ENCODE measurements at regions not wholly inside any gene's neighbourhood (a gene's known extent, or its start where the extent isn't known, plus 50 kb on each side); places are given as distances from the start of the nearest gene placed in this dataset.

DNA sequence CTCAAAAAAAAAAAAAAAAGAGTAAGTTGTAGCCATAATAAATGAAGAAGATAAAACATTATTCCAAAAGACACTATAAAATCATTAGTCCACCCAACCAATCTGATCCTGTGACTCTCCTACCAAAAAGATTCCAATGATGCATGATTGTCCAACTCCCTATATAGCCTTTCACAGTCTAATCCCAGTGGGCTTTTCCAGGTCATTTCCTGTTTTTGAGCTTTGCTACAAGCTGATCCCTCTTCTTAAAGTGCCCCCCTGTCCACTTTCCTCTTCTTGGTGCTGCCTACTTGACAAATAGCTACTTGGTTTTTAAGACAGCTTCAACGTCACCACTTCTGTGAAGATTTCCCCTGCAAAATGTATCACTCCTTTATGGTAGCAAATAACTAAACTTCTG lies 88.4 kb downstream of the SEMA4F start:
- no peaks in the 10 kb centered on the region for H3K4me1 ChIP-seq
- H3K4me3 ChIP-seq: no peak overlapping the region
- H3K9me3 ChIP-seq: no peaks in the 10 kb centered on the region
- no peak for DNase-seq
- no peaks in the 10 kb centered on the region for H3K27me3 ChIP-seq
- WGBS (ENCODE audit: insufficient coverage, low coverage, low lambda C conversion rate, missing lambda C conversion rate): 82% methylated on average over 1 of the region's 1 CpG
- intact Hi-C loops (cut with DNase I): no loop called here
- H3K36me3 ChIP-seq: no peaks in the 10 kb centered on the region
- ATAC-seq: no peak
- no peak overlapping the region for H3K27ac ChIP-seq
- TF ChIP-seq, protein P1, sequence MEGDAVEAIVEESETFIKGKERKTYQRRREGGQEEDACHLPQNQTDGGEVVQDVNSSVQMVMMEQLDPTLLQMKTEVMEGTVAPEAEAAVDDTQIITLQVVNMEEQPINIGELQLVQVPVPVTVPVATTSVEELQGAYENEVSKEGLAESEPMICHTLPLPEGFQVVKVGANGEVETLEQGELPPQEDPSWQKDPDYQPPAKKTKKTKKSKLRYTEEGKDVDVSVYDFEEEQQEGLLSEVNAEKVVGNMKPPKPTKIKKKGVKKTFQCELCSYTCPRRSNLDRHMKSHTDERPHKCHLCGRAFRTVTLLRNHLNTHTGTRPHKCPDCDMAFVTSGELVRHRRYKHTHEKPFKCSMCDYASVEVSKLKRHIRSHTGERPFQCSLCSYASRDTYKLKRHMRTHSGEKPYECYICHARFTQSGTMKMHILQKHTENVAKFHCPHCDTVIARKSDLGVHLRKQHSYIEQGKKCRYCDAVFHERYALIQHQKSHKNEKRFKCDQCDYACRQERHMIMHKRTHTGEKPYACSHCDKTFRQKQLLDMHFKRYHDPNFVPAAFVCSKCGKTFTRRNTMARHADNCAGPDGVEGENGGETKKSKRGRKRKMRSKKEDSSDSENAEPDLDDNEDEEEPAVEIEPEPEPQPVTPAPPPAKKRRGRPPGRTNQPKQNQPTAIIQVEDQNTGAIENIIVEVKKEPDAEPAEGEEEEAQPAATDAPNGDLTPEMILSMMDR (IDR thresholded peaks at IDR 0.05): no peak
- TF ChIP-seq POLR2A (IDR thresholded peaks at IDR 0.05): no peak

DNA sequence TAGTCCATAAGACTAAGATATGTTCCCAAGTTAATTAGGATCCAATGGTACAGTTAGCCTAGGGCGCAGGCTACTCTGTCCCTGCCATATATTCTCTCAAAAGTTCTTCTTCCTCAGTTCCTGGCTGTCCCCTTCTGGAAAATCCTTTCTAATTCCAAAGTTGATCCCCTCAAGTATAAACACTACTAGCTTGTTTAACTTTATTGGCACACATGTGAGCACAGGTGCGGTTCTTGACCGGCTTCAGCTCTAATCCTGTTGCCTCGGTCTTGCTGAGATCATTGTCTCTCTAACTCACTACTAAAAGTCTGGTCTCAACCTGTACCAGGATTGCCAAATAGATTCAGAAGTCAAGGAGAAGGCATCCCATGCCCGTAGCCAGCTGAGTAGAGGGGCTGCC lies 89.0 kb downstream of the SEMA4F start:
- Histone ChIP-seq H3K9me3 (no peaks in the 10 kb centered on the region), H3K36me3 (no peaks in the 10 kb centered on the region), H3K27ac (no peak overlapping the region), H3K27me3 (no peaks in the 10 kb centered on the region), H3K4me1 (no peaks in the 10 kb centered on the region), H3K4me3 (no peak overlapping the region)
- DNase-seq (no peak), ATAC-seq (no peak)
- intact Hi-C loops (cut with DNase I): no loop called here
- TF ChIP-seq POLR2A (IDR thresholded peaks at IDR 0.05): no peak
- TF ChIP-seq, protein P1 (IDR thresholded peaks at IDR 0.05): no peak
- WGBS (ENCODE audit: insufficient coverage, low coverage, low lambda C conversion rate, missing lambda C conversion rate): 70% methylated on average over 5 of the region's 5 CpGs

DNA sequence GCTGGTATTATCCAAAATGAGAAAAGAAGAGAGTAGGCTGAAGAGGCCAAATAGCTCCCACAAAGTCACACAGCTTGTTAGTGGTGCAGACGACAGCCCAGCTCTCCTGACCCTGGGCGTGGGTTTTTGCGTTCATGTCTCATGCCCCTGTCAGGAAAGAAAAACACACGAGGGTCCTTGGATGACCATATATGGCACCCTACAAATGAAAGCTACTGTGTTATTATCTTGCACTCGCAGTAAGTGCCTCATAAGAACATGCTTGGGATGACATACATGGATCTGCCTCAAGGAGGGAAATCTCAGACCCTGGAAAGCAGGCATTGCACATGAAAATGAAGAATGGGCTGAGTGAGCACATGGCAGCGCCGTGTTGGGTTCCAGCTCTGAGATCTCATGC lies 89.7 kb downstream of the SEMA4F start:
- 58% methylated on average over 4 of the region's 7 CpGs for WGBS (ENCODE audit: insufficient coverage, low coverage, low lambda C conversion rate, missing lambda C conversion rate)
- Histone ChIP-seq H3K4me1 (no peaks in the 10 kb centered on the region), H3K36me3 (no peaks in the 10 kb centered on the region), H3K9me3 (no peaks in the 10 kb centered on the region), H3K27ac (no peak overlapping the region), H3K27me3 (no peaks in the 10 kb centered on the region), H3K4me3 (no peak overlapping the region)
- ATAC-seq: no peak
- TF ChIP-seq, protein P1 (IDR thresholded peaks at IDR 0.05): no peak
- no peak for TF ChIP-seq POLR2A (IDR thresholded peaks at IDR 0.05)
- DNase-seq: no peak
- intact Hi-C loops (cut with DNase I): no loop called here

- Histone ChIP-seq H3K4me1 (no peaks in the 10 kb centered on the region), H3K9me3 (no peaks in the 10 kb centered on the region), H3K27ac (no peak overlapping the region), H3K27me3 (no peaks in the 10 kb centered on the region), H3K36me3 (no peaks in the 10 kb centered on the region), H3K4me3 (no peak overlapping the region)
- ATAC-seq (no peak), DNase-seq (no peak)
- TF ChIP-seq, protein P1 (IDR thresholded peaks at IDR 0.05): no peak
- no peak for TF ChIP-seq POLR2A (IDR thresholded peaks at IDR 0.05)
- WGBS (ENCODE audit: insufficient coverage, low coverage, low lambda C conversion rate, missing lambda C conversion rate): 17% methylated on average over 4 of the region's 4 CpGs
- intact Hi-C loops (cut with DNase I): no loop called here
These were observed 89.0 kb upstream of the HK2 start for GRCh38 chr2:74744731-74745515.
